ENCODE measurements at regions not wholly inside any gene's neighbourhood (a gene's known extent, or its start where the extent isn't known, plus 50 kb on each side); places are given as distances from the start of the nearest gene placed in this dataset.

- no peak for TF ChIP-seq POLR2AphosphoS5 (IDR thresholded peaks at IDR 0.05; ENCODE audit: low read depth)
- TF ChIP-seq NANOG (IDR thresholded peaks at IDR 0.05; ENCODE audit: borderline replicate concordance): no peak
- TF ChIP-seq REST (IDR thresholded peaks at IDR 0.05; ENCODE audit: unreplicated experiment): no peak
- no peak for TF ChIP-seq STAT1 (IDR thresholded peaks at IDR 0.05; ENCODE audit: unreplicated experiment)
- TF ChIP-seq EZH2 (IDR thresholded peaks at IDR 0.05; ENCODE audit: low read depth, unreplicated experiment): no peak
- no peak for TF ChIP-seq CREB1 (CRISPR knock-in tag; IDR thresholded peaks at IDR 0.05; ENCODE audit: low read depth)
- TF ChIP-seq ETS1 (IDR thresholded peaks at IDR 0.05): no peak
These were observed 69.7 kb downstream of the CBLN4 start (continued) for GRCh38 chr20:55935448-55936208.

- Mint-ChIP-seq H3K27me3 (ENCODE audit: insufficient read depth, low read depth, poor library complexity) (peaks cover 1% of the 10 kb centered on the region), H3K4me3 (no peak overlapping the region), H3K27ac (no peak overlapping the region), H3K9me3 (peaks cover 96% of the 10 kb centered on the region), H3K36me3 (ENCODE audit: low read depth) (peaks cover 47% of the 10 kb centered on the region), H3K4me1 (no peaks in the 10 kb centered on the region)
- no peak overlapping the region for H3K27ac ChIP-seq (ENCODE audit: low read depth)
- H4K20me1 ChIP-seq (replicated peaks; ENCODE audit: insufficient read depth): no peaks in the 10 kb centered on the region
- no peaks in the 10 kb centered on the region for H3K27me3 ChIP-seq (ENCODE audit: insufficient read depth)
- H3K9me2 ChIP-seq (ENCODE audit: insufficient read depth): no peaks in the 10 kb centered on the region
- H3K4me2 ChIP-seq: no peak overlapping the region
- H3K4me3 ChIP-seq: no peak overlapping the region
- no peaks in the 10 kb centered on the region for H3F3A ChIP-seq (replicated peaks; ENCODE audit: low read depth)
- DNase-seq (ENCODE audit: low spot score) (no peak), ATAC-seq (no peak)
- no peaks in the 10 kb centered on the region for H3K4me1 ChIP-seq (ENCODE audit: insufficient read depth)
- H3K79me2 ChIP-seq (replicated peaks; ENCODE audit: insufficient read depth): no peaks in the 10 kb centered on the region
- no peak overlapping the region for H2AFZ ChIP-seq
- peaks cover 10% of the 10 kb centered on the region for H3K36me3 ChIP-seq (ENCODE audit: insufficient read depth)
- TF ChIP-seq POLR2AphosphoS5 (IDR thresholded peaks at IDR 0.05; ENCODE audit: low read depth) (no peak), EZH2 (IDR thresholded peaks at IDR 0.05; ENCODE audit: low read depth, unreplicated experiment) (no peak), REST (IDR thresholded peaks at IDR 0.05; ENCODE audit: unreplicated experiment) (no peak), CTCF (conservative IDR thresholded peaks at IDR 0.05; ENCODE audit: low read depth in 2 of 2) (no peak)
These were observed 71.2 kb downstream of the CBLN4 start for GRCh38 chr20:55934146-55934545.

Measured in GM23338 (cell line).